ENCODE measurements at regions not wholly inside any gene's neighbourhood (a gene's known extent, or its start where the extent isn't known, plus 50 kb on each side); places are given as distances from the start of the nearest gene placed in this dataset.

GRCh38 chr4:58205446-58206235, 1095.5 kb upstream of the IGFBP7 start:
- no peak for DNase-seq (ENCODE audit: low spot score)

- no peak for DNase-seq (ENCODE audit: low spot score)
Measured at GRCh38 chr4:58192217-58192616, 1082.0 kb upstream of the IGFBP7 start.

GRCh38 chr4:58191109-58191508, 1080.9 kb upstream of the IGFBP7 start:
- DNase-seq (ENCODE audit: low spot score), result no peak

- DNase-seq (ENCODE audit: low spot score), result no peak
Measured at GRCh38 chr4:58188316-58188715, 1078.1 kb upstream of the IGFBP7 start.

GRCh38 chr4:58175024-58175423, 1064.8 kb upstream of the IGFBP7 start:
- DNase-seq (ENCODE audit: low spot score), result no peak

GRCh38 chr4:58166490-58166889, 1056.3 kb upstream of the IGFBP7 start:
- no peak for DNase-seq (ENCODE audit: low spot score)

- DNase-seq (ENCODE audit: low spot score), result no peak
Measured at GRCh38 chr4:58163156-58163555, 1053.0 kb upstream of the IGFBP7 start.

GRCh38 chr4:58149404-58150085, 1039.4 kb upstream of the IGFBP7 start:
- DNase-seq (ENCODE audit: low spot score), result no peak

GRCh38 chr4:58144721-58145120, 1034.5 kb upstream of the IGFBP7 start:
- no peak for DNase-seq (ENCODE audit: low spot score)

- no peak for DNase-seq (ENCODE audit: low spot score)
Measured at GRCh38 chr4:58138786-58139668, 1028.8 kb upstream of the IGFBP7 start.

- no peak for DNase-seq (ENCODE audit: low spot score)
Measured at GRCh38 chr4:58136604-58137003, 1026.4 kb upstream of the IGFBP7 start.

- no peak for DNase-seq (ENCODE audit: low spot score)
Measured at GRCh38 chr4:58127680-58128079, 1017.5 kb upstream of the IGFBP7 start.

GRCh38 chr4:58119298-58119697, 1009.1 kb upstream of the IGFBP7 start:
- no peak for DNase-seq (ENCODE audit: low spot score)

- DNase-seq (ENCODE audit: low spot score), result no peak
Measured at GRCh38 chr4:58113126-58113525, 1002.9 kb upstream of the IGFBP7 start.

GRCh38 chr4:58111818-58112217, 1001.6 kb upstream of the IGFBP7 start:
- no peak for DNase-seq (ENCODE audit: low spot score)

GRCh38 chr4:58093352-58093751, 983.2 kb upstream of the IGFBP7 start:
- no peak for DNase-seq (ENCODE audit: low spot score)

GRCh38 chr4:58090539-58090938, 980.4 kb upstream of the IGFBP7 start:
- DNase-seq (ENCODE audit: low spot score), result no peak

GRCh38 chr4:58081356-58081755, 971.2 kb upstream of the IGFBP7 start:
- no peak for DNase-seq (ENCODE audit: low spot score)

- DNase-seq (ENCODE audit: low spot score), result no peak
Measured at GRCh38 chr4:58075724-58076123, 965.5 kb upstream of the IGFBP7 start.

- no peak for DNase-seq (ENCODE audit: low spot score)
Measured at GRCh38 chr4:58074382-58074781, 964.2 kb upstream of the IGFBP7 start.

- no peak for DNase-seq (ENCODE audit: low spot score)
Measured at GRCh38 chr4:58070726-58071125, 960.5 kb upstream of the IGFBP7 start.

GRCh38 chr4:58064653-58065052, 954.5 kb upstream of the IGFBP7 start:
- DNase-seq (ENCODE audit: low spot score), result no peak
